ENCODE measurements at regions not wholly inside any gene's neighbourhood (a gene's known extent, or its start where the extent isn't known, plus 50 kb on each side); places are given as distances from the start of the nearest gene placed in this dataset.

GRCh38 chr3:22364851-22365250, 613.8 kb upstream of the ZNF385D start:
- WGBS (ENCODE audit: low lambda C conversion rate): 65% methylated on average over 1 of the region's 1 CpG
- Histone ChIP-seq H3K4me2 (no peak overlapping the region), H4K20me1 (ENCODE audit: insufficient read depth) (no peaks in the 10 kb centered on the region), H3K27ac (ENCODE audit: low read depth in 2 of 2, low read length in 1 of 2) (no peak overlapping the region), H3K9me3 (no peaks in the 10 kb centered on the region), H2AFZ (ENCODE audit: low read depth) (no peak overlapping the region), H3K79me2 (ENCODE audit: insufficient read depth) (no peaks in the 10 kb centered on the region), H3K9me2 (no peaks in the 10 kb centered on the region), H3K27me3 (ENCODE audit: insufficient read depth) (no peaks in the 10 kb centered on the region), H3K9ac (no peak overlapping the region), H3K4me3 (ENCODE audit: low read depth in 2 of 2, low read length in 1 of 2) (no peak overlapping the region), H3K36me3 (replicated peaks in 1 of 2; ENCODE audit: control insufficient read depth in 1 of 2, insufficient read depth in 2 of 2, low read length in 1 of 2) (no peaks in the 10 kb centered on the region), H3K4me1 (ENCODE audit: control insufficient read depth in 1 of 2, insufficient read depth in 2 of 2, low read depth in 1 of 2, low read length in 1 of 2) (no peaks in the 10 kb centered on the region; a peak in 1 of 4 replicates), H3F3A (replicated peaks; ENCODE audit: insufficient read depth) (no peaks in the 10 kb centered on the region)
- TF ChIP-seq TCF12 (IDR thresholded peaks at IDR 0.05) (no peak), CTCF (IDR thresholded peaks at IDR 0.05) (no peak), ZBTB33 (IDR thresholded peaks at IDR 0.05; ENCODE audit: borderline replicate concordance, low read depth) (no peak), USF1 (IDR thresholded peaks at IDR 0.05; ENCODE audit: borderline replicate concordance, low read depth) (no peak), SIN3A (IDR thresholded peaks at IDR 0.05; ENCODE audit: borderline replicate concordance, low read depth, low read length) (no peak), RCOR1 (IDR thresholded peaks at IDR 0.05; ENCODE audit: low read length) (no peak), MEF2A (IDR thresholded peaks at IDR 0.05; ENCODE audit: borderline replicate concordance, low read depth) (no peak), POLR2AphosphoS5 (IDR thresholded peaks at IDR 0.05; ENCODE audit: low read depth, low read length) (no peak), PBX3 (IDR thresholded peaks at IDR 0.05) (no peak), ELF1 (IDR thresholded peaks at IDR 0.05) (no peak), TAF1 (IDR thresholded peaks at IDR 0.05; ENCODE audit: borderline replicate concordance, low read depth, low read length) (no peak), GATA2 (CRISPR knock-in tag; IDR thresholded peaks at IDR 0.05) (no peak), CHD2 (IDR thresholded peaks at IDR 0.05; ENCODE audit: low read length, partially characterized antibody) (no peak), NFIC (IDR thresholded peaks at IDR 0.05; ENCODE audit: borderline replicate concordance) (no peak), JUND (IDR thresholded peaks at IDR 0.05) (no peak)
- no peak for DNase-seq
- CTCF ChIA-PET: no interaction called here
- POLR2A ChIA-PET: no interaction called here

Measured in SK-N-SH (cell line).